GM10266 (cell line): ENCODE measurements at regions not wholly inside any gene's neighbourhood (a gene's known extent, or its start where the extent isn't known, plus 50 kb on each side); places are given as distances from the start of the nearest gene placed in this dataset.

Source experiments
- DNase-seq: peaks from one replicate; pipeline ENCODE4 v3.0.0; 2012; ENCODE audit errors: extremely low spot score
- CTCF ChIP-seq: IDR thresholded peaks from 2 replicates; pipeline ENCODE4 v1.5.1; 2012; ENCODE audit warnings: mild to moderate bottlenecking, low read depth; ENCODE audit not compliant: control insufficient read depth, insufficient read depth; ENCODE audit errors: missing control alignments

DNA sequence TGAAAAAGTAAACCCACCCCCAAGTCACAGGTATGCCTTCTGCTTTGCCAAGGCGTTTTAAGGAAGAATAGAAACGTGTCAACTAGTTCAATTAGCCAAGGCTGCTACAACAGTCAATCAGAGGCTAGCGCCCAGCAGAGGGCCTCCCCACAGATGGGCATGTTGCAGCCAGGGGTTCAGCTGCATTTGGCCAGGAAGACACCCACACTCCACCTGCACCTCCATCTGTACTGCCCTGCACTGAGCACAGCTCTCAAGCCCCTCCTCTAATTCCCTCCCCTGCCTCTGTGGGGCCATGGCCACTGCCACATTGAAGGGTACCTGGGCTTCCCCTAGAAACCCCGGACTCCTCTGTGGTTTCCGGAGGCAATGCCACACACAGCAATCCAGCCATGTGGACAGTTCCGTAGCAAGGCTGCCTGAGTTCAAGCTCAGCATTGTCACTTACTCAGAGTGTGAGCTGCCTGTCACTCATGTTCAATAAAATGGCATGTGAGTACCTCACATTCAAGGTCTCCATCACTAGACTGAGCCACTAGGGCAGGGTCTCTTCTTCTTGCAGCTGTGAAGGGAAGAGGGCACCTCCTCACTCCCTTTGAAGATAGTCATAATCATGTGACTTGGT is 248.4 kb downstream of the IRX2 start:
- no peak for TF ChIP-seq CTCF
- no peak for DNase-seq

DNA sequence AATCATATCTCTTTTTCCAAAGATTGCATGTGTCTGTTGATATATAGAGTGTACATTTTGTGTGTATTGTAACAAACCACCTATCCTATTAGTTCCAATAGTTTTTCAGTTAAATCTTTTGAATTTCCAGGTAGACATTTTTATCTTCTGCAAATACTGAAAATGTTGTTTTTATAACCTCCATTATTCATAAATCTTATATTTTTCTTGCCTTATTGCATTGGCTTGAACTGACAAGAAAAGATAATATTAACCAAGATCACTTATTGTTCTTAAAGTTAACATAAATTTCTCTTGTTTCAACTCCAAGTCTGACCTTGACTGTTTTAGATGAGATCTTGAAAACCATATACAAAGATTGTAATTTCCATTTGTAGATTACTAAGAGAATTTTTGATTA is 251.6 kb downstream of the IRX2 start:
- TF ChIP-seq CTCF, result no peak
- no peak for DNase-seq

GRCh38 chr5:2496891-2497290 is 254.6 kb downstream of the IRX2 start:
- no peak for DNase-seq
- TF ChIP-seq CTCF, result no peak

GRCh38 chr5:2496126-2496525 is 255.4 kb downstream of the IRX2 start:
- DNase-seq, result no peak
- no peak for TF ChIP-seq CTCF

DNA sequence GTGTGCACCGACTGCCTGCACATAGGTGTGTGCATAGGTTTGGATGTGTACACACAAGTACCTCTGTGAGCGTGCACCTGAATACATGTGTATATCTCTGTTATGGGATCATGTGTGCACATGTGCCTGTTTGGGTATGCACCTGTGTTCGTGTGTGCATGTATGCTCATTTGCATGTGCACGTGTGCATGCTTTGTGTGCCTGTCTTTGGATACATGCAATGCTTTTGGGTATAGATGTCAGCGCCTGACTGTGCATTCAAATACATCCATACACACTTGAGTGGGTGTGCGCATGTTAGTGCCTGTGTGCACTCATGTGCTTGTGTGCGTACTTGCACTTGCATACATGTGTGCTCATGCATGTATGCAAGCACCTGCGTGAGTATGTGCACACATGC is 258.1 kb downstream of the IRX2 start:
- no peak for TF ChIP-seq CTCF
- no peak for DNase-seq

- no peak for TF ChIP-seq CTCF
- no peak for DNase-seq
Observed at GRCh38 chr5:2492476-2492875, 259.0 kb downstream of the IRX2 start.

GRCh38 chr5:2491846-2492245 is 259.6 kb downstream of the IRX2 start:
- no peak for TF ChIP-seq CTCF
- DNase-seq, result no peak
